HCT116 (cell line): ENCODE measurements at regions not wholly inside any gene's neighbourhood (a gene's known extent, or its start where the extent isn't known, plus 50 kb on each side); places are given as distances from the start of the nearest gene placed in this dataset.

Experiments used
- ATAC-seq: fragments of 200-7000 bp; cut with Tn5 transposase; 2 replicates; pipeline ENCODE4 v1.9.1; 2020; ENCODE audit warnings: mild to moderate bottlenecking, moderate library complexity
- BruUV-seq: library from RNA; stranded (reverse); fragments of 400-500 nt; replicated peaks from 2 replicates; lab custom pipeline; 2021; lab: Mats Ljungman, UMichigan
- CTCF ChIA-PET: fragments of 300-600 bp; sonication (Branson Sonifier 250); formaldehyde crosslinking; loops from one replicate; lab custom pipeline; 2021; ENCODE audit warnings: antibody characterized with exemption; lab: Charles Lee
- POLR2A ChIA-PET: fragments of 300-600, 350-600 bp; sonication (Branson Sonifier 250); formaldehyde crosslinking; loops from one replicate; lab custom pipeline; 2021; ENCODE audit warnings: antibody characterized with exemption; lab: Charles Lee
- RAD21 ChIA-PET, 2 experiments: fragments of 300-600 bp; sonication (Branson Sonifier 250); formaldehyde crosslinking; loops; one replicate each; lab custom pipeline; 2023; ENCODE audit warnings: low total read pairs in 2 of 2; ENCODE audit not compliant: uncharacterized antibody in 2 of 2, unreplicated experiment in 2 of 2, low non-redundant PET in 1 of 2; lab: Charles Lee
- DNase-seq: peaks from one replicate; pipeline ENCODE4 v3.0.0-alpha.2; 2010; ENCODE audit warnings: low read depth, low spot score
- H2AFZ ChIP-seq: fragments of 200-600 bp; shearing (Covaris generic), sonication (generic); 2 replicates; pipeline ENCODE4 v1.6.1; 2017; ENCODE audit warnings: low read depth, mixed run types, mixed read lengths, antibody characterized with exemption, low read length; ENCODE audit not compliant: poor library complexity, severe bottlenecking
- H3K27ac ChIP-seq: 2 replicates; pipeline ENCODE4 v1.5.1; 2012; ENCODE audit warnings: low read depth, low read length
- H3K27me3 ChIP-seq: fragments of 200-600 bp; sonication (generic); 2 replicates; pipeline ENCODE4 v1.6.1; 2016; ENCODE audit warnings: mixed run types, low read length, mixed read lengths; ENCODE audit not compliant: insufficient read depth
- H3K36me3 ChIP-seq, 2 experiments: fragments of 200-500 bp in 1 of 2; fragments of 200-600 bp in 1 of 2; sonication (Bioruptor generic) in 1 of 2; sonication (generic) in 1 of 2; 2 replicates each; pipeline versions ENCODE4 v1.5.1 to v1.6.1; 2014 to 2016; ENCODE audit warnings: low read length in 2 of 2, inconsistent platforms in 1 of 2, mixed read lengths in 1 of 2, mixed run types in 1 of 2; ENCODE audit not compliant: insufficient read depth in 2 of 2, control insufficient read depth in 1 of 2
- H3K4me1 ChIP-seq, 2 experiments: fragments of 200-600 bp in 1 of 2; sonication (generic) in 1 of 2; 2 replicates each; pipeline versions ENCODE4 v1.5.1 to v1.6.1; 2012 to 2017; ENCODE audit warnings: low read length in 2 of 2, inconsistent platforms in 1 of 2, mild to moderate bottlenecking in 1 of 2, mixed read lengths in 1 of 2, mixed run types in 1 of 2, moderate library complexity in 1 of 2; ENCODE audit not compliant: insufficient read depth in 2 of 2, control insufficient read depth in 1 of 2
- H3K4me2 ChIP-seq: fragments of 200-600 bp; sonication (generic); 2 replicates; pipeline ENCODE4 v1.6.1; 2017; ENCODE audit warnings: mixed run types, low read length, mixed read lengths
- H3K4me3 ChIP-seq, 2 experiments: fragments of 200-600 bp in 1 of 2; sonication (generic) in 1 of 2; replicated peaks in 1 of 2; 2 replicates each; pipeline ENCODE4 v1.5.1; 2011 to 2016; ENCODE audit warnings: low read length in 2 of 2, control low read depth in 1 of 2, low read depth in 1 of 2, mild to moderate bottlenecking in 1 of 2, mixed read lengths in 1 of 2, mixed run types in 1 of 2
- H3K79me2 ChIP-seq: fragments of 200-600 bp; sonication (generic); 2 replicates; pipeline ENCODE4 v1.6.1; 2017; ENCODE audit warnings: mild to moderate bottlenecking, mixed run types, low read length, moderate library complexity, mixed read lengths; ENCODE audit not compliant: insufficient read depth
- H3K9ac ChIP-seq: fragments of 200-600 bp; sonication (generic); 2 replicates; pipeline ENCODE4 v1.6.1; 2016; ENCODE audit warnings: low read length, mixed read lengths
- H3K9me2 ChIP-seq: fragments of 200-600 bp; sonication (generic), shearing (Covaris generic); 2 replicates; pipeline ENCODE4 v1.6.1; 2017; ENCODE audit warnings: mixed run types, mild to moderate bottlenecking, moderate library complexity; ENCODE audit not compliant: insufficient read depth
- H3K9me3 ChIP-seq, 2 experiments: fragments of 200-500 bp in 1 of 2; fragments of 200-600 bp in 1 of 2; sonication (Bioruptor generic) in 1 of 2; sonication (generic) in 1 of 2; 2 replicates each; pipeline ENCODE4 v1.6.1; 2014 to 2017; ENCODE audit warnings: low read length in 2 of 2, mixed read lengths in 2 of 2, inconsistent platforms in 1 of 2, low read depth in 1 of 2, mild to moderate bottlenecking in 1 of 2, mixed run types in 1 of 2, moderate library complexity in 1 of 2; ENCODE audit not compliant: control insufficient read depth in 1 of 2, insufficient read depth in 1 of 2
- H4K20me1 ChIP-seq: fragments of 200-600 bp; sonication (generic), shearing (Covaris generic); 2 replicates; pipeline ENCODE4 v1.6.1; 2017; ENCODE audit warnings: mixed run types, mild to moderate bottlenecking, moderate library complexity; ENCODE audit not compliant: insufficient read depth
- ATF3 ChIP-seq: IDR thresholded peaks from 2 replicates; pipeline ENCODE4 v1.6.1; 2012
- CBX3 ChIP-seq: IDR thresholded peaks from 2 replicates; pipeline ENCODE4 v1.6.1; 2012; ENCODE audit warnings: low read depth
- CEBPB ChIP-seq: IDR thresholded peaks from 2 replicates; pipeline ENCODE4 v1.6.1; 2012; ENCODE audit warnings: low read depth
- CTCF ChIP-seq, 3 experiments: fragments of 200-600 bp in 1 of 3; sonication (generic) in 1 of 3; IDR thresholded peaks in 2 of 3; conservative IDR thresholded peaks in 1 of 3; 2 replicates each; pipeline ENCODE4 v1.5.1; 2012 to 2017; ENCODE audit warnings: low read depth in 2 of 3, low read length in 2 of 3, antibody characterized with exemption in 1 of 3, borderline replicate concordance in 1 of 3, control low read depth in 1 of 3, mild to moderate bottlenecking in 1 of 3, mixed read lengths in 1 of 3, mixed run types in 1 of 3, moderate library complexity in 1 of 3; ENCODE audit not compliant: insufficient read depth in 1 of 3
- EGR1 ChIP-seq: IDR thresholded peaks from 2 replicates; pipeline ENCODE4 v1.6.1; 2012; ENCODE audit warnings: low read depth
- ELF1 ChIP-seq: IDR thresholded peaks from 2 replicates; pipeline ENCODE4 v1.6.1; 2012; ENCODE audit warnings: low read depth, borderline replicate concordance
- EZH2 ChIP-seq: fragments of 200-600 bp; sonication (generic); IDR thresholded peaks from 2 replicates; pipeline ENCODE4 v1.6.1; 2017; ENCODE audit warnings: antibody characterized with exemption, mixed run types
- EZH2phosphoT487 ChIP-seq: fragments of 200-600 bp; IDR thresholded peaks from 2 replicates; pipeline ENCODE4 v1.6.1; 2018; ENCODE audit warnings: antibody characterized with exemption, borderline replicate concordance
- FOSL1 ChIP-seq: IDR thresholded peaks from 2 replicates; pipeline ENCODE4 v1.6.1; 2012; ENCODE audit warnings: low read depth
- JUND ChIP-seq: IDR thresholded peaks from 2 replicates; pipeline ENCODE4 v1.6.1; 2012
- POLR2A ChIP-seq: IDR thresholded peaks from 2 replicates; pipeline ENCODE4 v1.7.0; 2011; ENCODE audit warnings: borderline replicate concordance; ENCODE audit not compliant: insufficient read depth, insufficient read length; ENCODE audit errors: extremely low read depth
- POLR2AphosphoS5 ChIP-seq: IDR thresholded peaks from 2 replicates; pipeline ENCODE4 v1.6.1; 2011; ENCODE audit warnings: mild to moderate bottlenecking, low read depth, low read length, moderate library complexity
- RAD21 ChIP-seq: IDR thresholded peaks from 2 replicates; pipeline ENCODE4 v1.6.1; 2012; ENCODE audit warnings: low read depth, mild to moderate bottlenecking
- SP1 ChIP-seq: IDR thresholded peaks from 2 replicates; pipeline ENCODE4 v1.6.1; 2012; ENCODE audit warnings: low read depth
- SRF ChIP-seq: IDR thresholded peaks from 2 replicates; pipeline ENCODE4 v1.6.1; 2012; ENCODE audit warnings: low read depth
- TCF7L2 ChIP-seq: IDR thresholded peaks from 2 replicates; pipeline ENCODE4 v1.7.0; 2011; ENCODE audit warnings: borderline replicate concordance, inconsistent platforms; ENCODE audit not compliant: insufficient read depth, insufficient read length; ENCODE audit errors: extremely low read depth
- YY1 ChIP-seq: IDR thresholded peaks from 2 replicates; pipeline ENCODE4 v1.6.1; 2011; ENCODE audit warnings: low read length, low read depth, moderate library complexity, mild to moderate bottlenecking; ENCODE audit not compliant: insufficient replicate concordance; ENCODE audit errors: extremely low read depth
- ZBTB33 ChIP-seq: IDR thresholded peaks from 2 replicates; pipeline ENCODE4 v1.6.1; 2011; ENCODE audit warnings: mild to moderate bottlenecking, low read length, moderate library complexity; ENCODE audit not compliant: insufficient replicate concordance; ENCODE audit errors: extremely low read depth
- ZFX ChIP-seq: fragments of 450-650 bp; IDR thresholded peaks from 2 replicates; pipeline ENCODE4 v1.6.1; 2017
- intact Hi-C: fragments of 100-400 bp; cut with micrococcal nuclease; formaldehyde crosslinking; loops from 2 replicates; pipeline ENCODE4 v1.10.0; 2022
- TF ChIP-seq, protein P1 (sequence below): IDR thresholded peaks from 2 replicates; pipeline ENCODE4 v1.6.1; 2012; ENCODE audit warnings: low read depth

GRCh38 chr3:77709155-77709554 is 669.3 kb downstream of the ROBO2 start:
- POLR2A ChIA-PET: no interaction called here
- no peak for DNase-seq

More at GRCh38 chr3:77709155-77709554, 669.3 kb downstream of the ROBO2 start:
- H3K79me2 ChIP-seq: no peaks in the 10 kb centered on the region
- no peaks in the 10 kb centered on the region for H3K27me3 ChIP-seq
- no peak for ATAC-seq
- ChIA-PET CTCF (no interaction called here), RAD21 (no interaction called here)
- no peaks in the 10 kb centered on the region for H3K4me1 ChIP-seq
- intact Hi-C loops: no loop called here
- no peak overlapping the region for H3K4me3 ChIP-seq
- TF ChIP-seq CTCF (IDR thresholded peaks at IDR 0.05 in 2 of 3, conservative IDR thresholded peaks at IDR 0.05 in 1 of 3; ENCODE audit: borderline replicate concordance in 1 of 3, insufficient read depth in 1 of 3, low read depth in 2 of 3, low read length in 2 of 3): no peak
- TF ChIP-seq EGR1: no peak
- no peak for TF ChIP-seq SRF
- no peak for TF ChIP-seq TCF7L2
- TF ChIP-seq FOSL1: no peak
- no peak for TF ChIP-seq POLR2A
- TF ChIP-seq ZFX: no peak
- no peak for TF ChIP-seq POLR2AphosphoS5
- no peak for TF ChIP-seq EZH2
- TF ChIP-seq SP1: no peak
- no peak for TF ChIP-seq CEBPB
- no peak for TF ChIP-seq ZBTB33
- no peak for TF ChIP-seq ATF3
- TF ChIP-seq JUND: no peak
- no peak for TF ChIP-seq YY1
- TF ChIP-seq RAD21: no peak
- no peak for TF ChIP-seq ELF1
- TF ChIP-seq, protein P1, sequence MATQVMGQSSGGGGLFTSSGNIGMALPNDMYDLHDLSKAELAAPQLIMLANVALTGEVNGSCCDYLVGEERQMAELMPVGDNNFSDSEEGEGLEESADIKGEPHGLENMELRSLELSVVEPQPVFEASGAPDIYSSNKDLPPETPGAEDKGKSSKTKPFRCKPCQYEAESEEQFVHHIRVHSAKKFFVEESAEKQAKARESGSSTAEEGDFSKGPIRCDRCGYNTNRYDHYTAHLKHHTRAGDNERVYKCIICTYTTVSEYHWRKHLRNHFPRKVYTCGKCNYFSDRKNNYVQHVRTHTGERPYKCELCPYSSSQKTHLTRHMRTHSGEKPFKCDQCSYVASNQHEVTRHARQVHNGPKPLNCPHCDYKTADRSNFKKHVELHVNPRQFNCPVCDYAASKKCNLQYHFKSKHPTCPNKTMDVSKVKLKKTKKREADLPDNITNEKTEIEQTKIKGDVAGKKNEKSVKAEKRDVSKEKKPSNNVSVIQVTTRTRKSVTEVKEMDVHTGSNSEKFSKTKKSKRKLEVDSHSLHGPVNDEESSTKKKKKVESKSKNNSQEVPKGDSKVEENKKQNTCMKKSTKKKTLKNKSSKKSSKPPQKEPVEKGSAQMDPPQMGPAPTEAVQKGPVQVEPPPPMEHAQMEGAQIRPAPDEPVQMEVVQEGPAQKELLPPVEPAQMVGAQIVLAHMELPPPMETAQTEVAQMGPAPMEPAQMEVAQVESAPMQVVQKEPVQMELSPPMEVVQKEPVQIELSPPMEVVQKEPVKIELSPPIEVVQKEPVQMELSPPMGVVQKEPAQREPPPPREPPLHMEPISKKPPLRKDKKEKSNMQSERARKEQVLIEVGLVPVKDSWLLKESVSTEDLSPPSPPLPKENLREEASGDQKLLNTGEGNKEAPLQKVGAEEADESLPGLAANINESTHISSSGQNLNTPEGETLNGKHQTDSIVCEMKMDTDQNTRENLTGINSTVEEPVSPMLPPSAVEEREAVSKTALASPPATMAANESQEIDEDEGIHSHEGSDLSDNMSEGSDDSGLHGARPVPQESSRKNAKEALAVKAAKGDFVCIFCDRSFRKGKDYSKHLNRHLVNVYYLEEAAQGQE: no peak
- no peak for TF ChIP-seq EZH2phosphoT487
- no peak for TF ChIP-seq CBX3
- no peak overlapping the region for H2AFZ ChIP-seq
- peaks cover 5 to 34% of the 10 kb centered on the region in 2 experiments; a peak in 2 of 4 replicates for H3K9me3 ChIP-seq
- H3K9ac ChIP-seq: no peak overlapping the region
- H3K27ac ChIP-seq: no peak overlapping the region
- no peaks in the 10 kb centered on the region for H3K9me2 ChIP-seq
- no TSS peak for BruUV-seq
- H3K4me2 ChIP-seq: no peak overlapping the region
- H3K36me3 ChIP-seq: no peaks in the 10 kb centered on the region
- no peaks in the 10 kb centered on the region for H4K20me1 ChIP-seq
